GM12891 (cell line): ENCODE measurements at regions not wholly inside any gene's neighbourhood (a gene's known extent, or its start where the extent isn't known, plus 50 kb on each side); places are given as distances from the start of the nearest gene placed in this dataset.

Source experiments
- POLR2A ChIP-seq: IDR thresholded peaks from 2 replicates; pipeline ENCODE4 v1.6.1; 2011; ENCODE audit warnings: low read depth, low read length, control low read depth
- POLR2AphosphoS5 ChIP-seq: IDR thresholded peaks from 2 replicates; pipeline ENCODE4 v1.6.1; 2011; ENCODE audit warnings: low read depth, low read length, control low read depth
- SPI1 ChIP-seq: IDR thresholded peaks from 2 replicates; pipeline ENCODE4 v1.6.1; 2011; ENCODE audit warnings: low read depth, low read length, control low read depth

- no peak for TF ChIP-seq POLR2A
- no peak for TF ChIP-seq POLR2AphosphoS5
- no peak for TF ChIP-seq SPI1
Observed at GRCh38 chr5:17831279-17831678, 197.0 kb downstream of the TAF11L14 start.
